ENCODE measurements at regions not wholly inside any gene's neighbourhood (a gene's known extent, or its start where the extent isn't known, plus 50 kb on each side); places are given as distances from the start of the nearest gene placed in this dataset.

DNA sequence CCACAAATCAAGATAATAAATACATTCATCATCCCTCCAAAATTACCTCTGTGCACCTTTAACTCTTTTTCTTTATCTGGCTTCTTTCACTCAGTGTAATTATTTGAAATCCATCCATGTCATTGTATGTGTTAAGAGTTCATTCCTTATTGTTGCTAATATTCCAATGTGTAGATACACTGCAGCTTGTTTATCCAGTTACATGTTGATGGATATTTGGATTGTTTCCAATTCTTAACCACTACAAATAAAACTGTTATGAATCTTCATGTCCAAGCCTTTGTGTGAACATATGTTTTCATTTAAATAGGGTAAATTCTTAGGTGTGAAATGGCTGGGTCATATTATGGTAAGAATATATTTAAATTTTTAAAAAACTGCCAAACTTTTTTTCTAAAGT lies 323.3 kb upstream of the NCAM1 start:
- Histone ChIP-seq H3K27ac (ENCODE audit: insufficient read depth, low read length) (no peak overlapping the region), H3K4ac (ENCODE audit: low read depth, low read length) (no peak overlapping the region), H2AFZ (replicated peaks; ENCODE audit: low read length, poor library complexity) (no peak overlapping the region), H4K20me1 (ENCODE audit: insufficient read depth, low read length) (no peaks in the 10 kb centered on the region), H3K9me3 (ENCODE audit: control insufficient read depth, insufficient read depth, low read length) (no peaks in the 10 kb centered on the region), H3K18ac (ENCODE audit: low read depth, low read length) (no peak overlapping the region), H2BK15ac (ENCODE audit: low read depth, low read length) (no peak overlapping the region), H3K9ac (ENCODE audit: low read depth, low read length) (no peak overlapping the region), H4K91ac (ENCODE audit: insufficient read depth, low read depth, low read length) (no peak overlapping the region), H2BK120ac (ENCODE audit: low read depth, low read length) (no peak overlapping the region), H3K4me2 (ENCODE audit: low read depth, low read length) (no peak overlapping the region), H2BK20ac (ENCODE audit: low read depth, low read length) (no peak overlapping the region), H3K14ac (replicated peaks; ENCODE audit: low read depth, low read length) (no peak overlapping the region), H3K27me3 (ENCODE audit: control insufficient read depth, insufficient read depth, low read length) (no peaks in the 10 kb centered on the region), H3K56ac (ENCODE audit: extremely low read depth, insufficient read depth, low read length) (no peak overlapping the region), H3K4me3 (ENCODE audit: insufficient read depth, low read depth, low read length) (no peak overlapping the region), H3K79me1 (ENCODE audit: low read depth in 1 of 2, low read length in 2 of 2) (no peaks in the 10 kb centered on the region), H4K8ac (ENCODE audit: low read depth in 2 of 2, low read length in 2 of 2) (no peak overlapping the region), H3K36me3 (ENCODE audit: control insufficient read depth, insufficient read depth, low read length) (no peaks in the 10 kb centered on the region), H4K5ac (ENCODE audit: low read depth, low read length) (no peak overlapping the region), H3K4me1 (ENCODE audit: control insufficient read depth, insufficient read depth, low read length) (no peaks in the 10 kb centered on the region), H3K9me1 (ENCODE audit: insufficient read depth, low read length) (no peaks in the 10 kb centered on the region), H2AK9ac (replicated peaks; ENCODE audit: low read depth, low read length, poor library complexity) (no peak overlapping the region), H2BK5ac (ENCODE audit: low read depth, low read length, poor library complexity, severe bottlenecking) (no peak overlapping the region), H3K23ac (ENCODE audit: low read depth, low read length) (no peak overlapping the region), H2AK5ac (ENCODE audit: low read depth, low read length) (no peak overlapping the region)
- TF ChIP-seq POLR2A (IDR thresholded peaks at IDR 0.05; ENCODE audit: low read depth, low read length) (no peak), CEBPB (IDR thresholded peaks at IDR 0.05; ENCODE audit: low read depth, low read length) (no peak), FOS (IDR thresholded peaks at IDR 0.05; ENCODE audit: low read depth, low read length) (no peak), CTCF (conservative IDR thresholded peaks at IDR 0.05; ENCODE audit: low read depth, low read length) (no peak), NFE2L2 (IDR thresholded peaks at IDR 0.05; ENCODE audit: low read depth, low read length) (no peak)
- intact Hi-C loops (cut with micrococcal nuclease) (no loop called here), in situ Hi-C loops (cut with MboI; ENCODE audit: low sequenced_read_pairs) (no loop called here), dilution Hi-C loops (cut with HindIII; ENCODE audit: low sequenced_read_pairs, unreplicated experiment) (no loop called here)
- ChIA-PET CTCF (no interaction called here), POLR2A (ENCODE audit: unreplicated experiment) (no interaction called here)
- no TSS peak for BruUV-seq (replicated peaks)
- ATAC-seq (ENCODE audit: low read depth) (no peak), DNase-seq (no peak)
